Amniotic stem cell (primary cell): ENCODE measurements at regions not wholly inside any gene's neighbourhood (a gene's known extent, or its start where the extent isn't known, plus 50 kb on each side); places are given as distances from the start of the nearest gene placed in this dataset.
"Not testable (repeated sequence)": the region's sequence is repeated elsewhere in the genome, so short reads cannot be mapped to it uniquely, and the experiment has no call there.

ENCODE experiments used
- DNase-seq: peaks from one replicate; lab custom pipeline; 2025; lab: John Stamatoyannopoulos, UW

DNA sequence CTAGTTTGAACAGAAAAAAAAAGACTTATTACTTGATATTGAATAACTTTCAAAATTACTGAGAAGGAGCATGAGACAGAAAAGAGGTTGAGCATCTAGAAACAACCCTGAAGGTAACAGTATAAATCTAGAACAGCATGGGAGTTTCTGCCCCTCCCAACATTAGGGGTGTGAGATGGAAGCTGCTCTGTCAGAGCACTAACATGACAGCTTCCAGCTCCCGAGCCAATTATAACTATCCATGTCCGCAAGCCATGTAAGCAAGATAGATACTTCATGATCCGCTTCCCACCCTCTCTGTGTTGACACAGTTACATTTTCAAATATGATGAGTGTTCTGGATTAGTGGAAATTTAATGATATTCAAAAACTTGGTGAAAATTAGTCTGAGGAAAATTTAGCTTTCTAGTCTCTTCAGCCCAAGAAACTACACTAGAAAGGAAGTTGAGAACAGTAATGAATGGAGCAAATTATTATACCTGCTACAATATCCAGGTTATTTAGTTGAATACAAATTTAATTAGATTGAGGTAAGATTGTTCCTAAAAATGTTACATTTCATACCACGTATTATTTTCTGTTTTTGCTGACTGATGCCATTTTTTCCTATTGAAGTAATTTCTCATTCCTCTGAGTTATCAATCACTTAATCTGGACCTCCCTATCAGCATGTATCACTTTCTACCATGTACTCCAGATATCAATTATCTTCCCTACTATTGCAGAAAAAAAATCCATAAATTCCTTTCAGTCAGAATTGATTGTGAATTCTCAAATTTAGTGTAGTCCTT is 129.3 kb upstream of the SLIT2 start:
- no peak for DNase-seq

DNA sequence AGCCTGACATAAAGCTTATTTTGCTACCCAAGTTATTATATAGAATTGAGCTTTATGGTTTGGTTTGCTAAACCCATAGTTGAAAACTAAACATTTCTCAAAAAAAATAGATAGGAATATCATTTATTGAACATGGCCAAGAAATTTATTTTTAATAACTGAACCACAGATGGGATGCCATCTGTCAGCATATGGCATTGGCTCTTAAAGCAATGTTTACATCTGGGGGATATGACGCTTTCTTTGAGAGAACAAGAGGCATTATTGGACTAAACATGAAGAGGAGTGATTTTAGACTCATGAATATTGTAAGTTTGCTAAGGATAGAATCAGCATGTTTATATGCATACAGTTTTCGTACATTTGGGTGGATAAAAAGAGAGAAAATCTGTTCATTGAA is 132.6 kb upstream of the SLIT2 start:
- no peak for DNase-seq

DNA sequence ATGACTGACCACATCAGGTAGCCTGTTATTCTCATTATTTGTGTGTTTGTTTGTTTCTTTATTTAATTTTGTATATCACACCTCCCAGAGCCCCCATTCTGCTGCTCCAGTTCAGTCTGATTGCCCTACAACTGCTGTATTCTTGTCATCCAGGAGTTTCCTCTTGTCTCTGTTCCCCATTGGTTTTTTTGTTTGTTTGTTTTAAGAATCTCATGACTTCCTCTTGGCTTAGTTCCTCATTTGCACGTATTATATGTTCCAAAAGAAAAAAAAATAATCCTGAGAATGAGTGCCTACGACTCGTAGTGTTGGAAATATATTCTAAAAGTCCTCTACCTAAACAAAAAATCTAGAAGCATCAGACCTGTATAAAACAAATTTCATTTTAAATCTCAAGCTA is 142.3 kb upstream of the SLIT2 start:
- DNase-seq = no peak

DNA sequence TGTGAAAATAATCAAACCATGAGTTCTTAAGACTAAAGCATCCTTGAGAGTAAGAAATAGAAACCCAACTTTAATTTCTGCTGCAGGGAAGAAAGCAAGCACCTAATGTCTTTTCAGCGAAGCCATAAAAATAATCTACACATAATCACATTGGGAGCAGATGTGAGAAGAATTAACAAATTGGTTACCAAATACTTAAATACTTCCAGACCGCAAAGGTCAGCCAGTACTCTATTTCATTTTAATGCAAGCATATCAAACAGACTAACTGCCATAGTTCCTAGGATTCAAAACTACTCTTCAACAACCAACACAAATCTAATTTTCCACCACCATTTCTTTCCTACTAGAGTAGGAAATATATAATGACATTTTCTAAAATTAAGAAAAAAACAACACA is 144.8 kb upstream of the SLIT2 start:
- DNase-seq = no peak

DNA sequence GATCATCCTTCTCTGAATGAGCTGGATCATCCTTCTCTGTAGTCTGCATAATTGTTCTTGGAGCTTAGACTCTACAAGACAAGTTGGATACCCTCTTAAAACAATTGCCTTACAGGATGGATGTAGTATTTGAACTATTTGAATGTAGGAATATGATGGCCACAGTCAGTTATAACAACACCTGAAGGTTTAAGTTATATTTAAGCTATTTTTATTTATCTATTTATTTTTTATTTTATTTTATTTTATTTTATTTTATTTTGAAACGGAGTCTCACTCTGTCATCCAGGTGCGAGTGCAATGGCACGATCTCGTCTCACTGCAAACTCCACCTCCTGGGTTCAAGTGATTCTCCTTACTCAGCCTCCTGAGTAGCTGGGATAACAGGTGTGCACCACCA is 149.9 kb upstream of the SLIT2 start:
- DNase-seq = no peak

DNA sequence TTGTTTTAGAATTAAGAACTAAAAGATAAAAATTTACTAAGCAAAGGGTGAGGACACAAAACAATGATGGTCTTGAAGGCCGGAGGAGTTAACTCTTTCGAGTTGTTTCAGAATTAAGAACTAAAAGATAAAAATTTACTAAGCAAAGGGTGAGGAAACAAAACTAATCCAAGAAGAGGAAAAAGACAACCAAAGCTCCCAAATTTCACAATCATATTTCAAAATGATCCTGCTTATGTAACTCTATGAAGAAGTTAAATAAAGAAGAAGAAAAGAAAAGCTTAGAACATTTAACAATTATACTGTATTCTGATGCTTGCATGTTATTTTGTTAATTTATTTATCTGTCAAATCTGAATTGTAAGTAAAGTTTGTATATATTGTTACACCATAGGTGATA is 154.8 kb upstream of the SLIT2 start:
- DNase-seq = no peak

DNA sequence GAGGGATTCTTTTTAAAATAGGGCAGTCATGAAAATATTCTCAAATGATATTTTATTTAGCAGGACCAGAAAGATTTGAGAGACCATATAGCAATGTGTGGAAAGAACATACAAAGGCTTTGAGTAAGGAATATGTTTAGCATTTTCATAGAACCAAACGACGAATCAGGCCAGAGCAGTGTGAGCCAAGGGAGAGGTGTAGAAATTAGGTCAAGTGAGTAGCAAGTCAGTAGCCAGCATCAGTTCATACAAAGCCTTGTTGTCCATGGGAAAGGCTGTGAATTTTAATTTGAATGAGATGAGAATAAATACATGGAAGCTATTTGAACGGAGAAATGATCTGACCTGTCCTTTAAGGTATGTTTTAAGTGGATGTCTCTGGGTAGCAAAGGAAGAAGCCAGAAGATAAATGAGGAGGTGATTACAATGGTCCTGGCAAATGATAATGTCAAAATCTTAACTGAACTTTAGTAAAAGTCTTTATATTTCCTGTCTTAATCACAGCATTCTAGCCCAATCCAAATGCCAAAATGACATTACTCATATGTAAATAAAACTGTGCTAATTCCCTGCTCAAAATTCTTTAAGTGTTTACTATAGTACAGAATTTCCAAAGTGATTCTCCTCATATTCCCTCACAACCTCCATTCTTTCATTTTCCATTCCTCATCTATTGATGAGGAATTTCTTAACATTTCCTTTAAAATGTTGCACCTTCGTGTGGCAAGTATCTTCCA is 155.7 kb upstream of the SLIT2 start:
- DNase-seq = no peak

DNA sequence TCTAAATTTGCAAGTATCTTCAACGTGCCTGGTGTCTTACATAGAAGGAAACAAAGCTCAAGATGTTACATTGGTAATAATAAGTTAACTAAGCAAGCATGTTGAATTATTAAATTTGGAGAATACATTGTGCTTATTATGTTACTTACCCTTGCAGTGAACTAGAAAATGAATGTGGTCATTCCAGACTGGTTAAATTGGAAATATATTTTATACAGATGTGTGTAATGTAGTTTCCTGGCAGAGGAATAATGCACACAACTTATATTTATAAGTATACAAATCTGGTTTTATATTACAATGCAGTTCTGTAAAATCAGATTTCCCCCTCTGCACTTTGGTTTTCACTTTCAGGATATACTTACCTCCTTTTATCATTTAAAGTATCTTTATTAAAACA is 159.9 kb upstream of the SLIT2 start:
- no peak for DNase-seq

DNA sequence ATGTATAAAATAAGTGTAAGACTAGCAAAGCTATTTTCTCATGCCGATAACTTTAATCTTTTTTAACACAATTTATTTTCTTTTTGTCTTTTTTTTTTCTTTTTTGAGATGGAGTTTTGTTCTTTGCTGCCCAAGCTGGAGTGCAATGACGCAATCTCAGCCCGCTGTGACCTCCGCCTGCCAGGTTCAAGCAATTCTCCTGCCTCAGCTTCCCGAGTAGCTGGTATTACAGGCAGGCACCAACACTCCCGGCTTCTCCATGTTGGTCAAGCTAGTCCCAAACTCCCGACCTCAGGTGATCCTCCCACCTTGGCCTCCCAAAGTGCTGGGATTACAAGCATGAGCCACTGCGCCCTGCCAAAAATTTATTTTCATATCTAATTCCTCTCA is 164.2 kb upstream of the SLIT2 start:
- DNase-seq = no peak

DNA sequence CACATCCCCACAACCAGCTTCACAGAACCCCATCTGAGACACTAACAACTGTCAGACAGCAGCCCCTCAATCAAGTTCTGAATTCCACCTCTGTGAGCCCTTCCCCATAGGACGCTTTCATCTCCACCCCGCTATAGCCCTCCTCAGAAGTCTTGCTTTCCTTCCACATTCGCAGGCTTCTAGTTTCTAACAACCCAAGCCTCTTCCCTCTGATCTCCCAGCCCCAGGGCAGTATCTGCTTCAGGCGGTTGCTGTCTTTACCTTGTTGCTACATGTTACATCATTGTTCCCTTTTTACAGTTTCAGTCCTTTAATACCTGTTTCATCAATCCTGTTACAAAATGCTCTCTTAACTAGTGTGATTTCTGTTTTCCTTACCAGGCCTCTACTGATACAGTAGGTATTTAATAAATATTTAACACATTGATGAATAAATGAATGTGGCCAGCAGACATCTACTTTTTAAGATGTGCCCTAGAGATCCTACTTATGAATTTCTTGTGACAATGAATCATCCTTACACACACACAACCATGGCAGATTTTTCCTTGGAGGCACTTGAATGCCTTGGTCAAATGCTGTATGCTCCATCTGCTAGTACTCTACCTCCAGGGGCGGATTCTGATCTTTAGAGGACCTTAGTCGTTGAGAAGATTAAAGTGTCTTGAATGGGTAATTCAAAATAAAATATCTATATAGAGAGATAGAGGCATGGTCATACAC is 164.7 kb upstream of the SLIT2 start:
- DNase-seq = no peak

DNA sequence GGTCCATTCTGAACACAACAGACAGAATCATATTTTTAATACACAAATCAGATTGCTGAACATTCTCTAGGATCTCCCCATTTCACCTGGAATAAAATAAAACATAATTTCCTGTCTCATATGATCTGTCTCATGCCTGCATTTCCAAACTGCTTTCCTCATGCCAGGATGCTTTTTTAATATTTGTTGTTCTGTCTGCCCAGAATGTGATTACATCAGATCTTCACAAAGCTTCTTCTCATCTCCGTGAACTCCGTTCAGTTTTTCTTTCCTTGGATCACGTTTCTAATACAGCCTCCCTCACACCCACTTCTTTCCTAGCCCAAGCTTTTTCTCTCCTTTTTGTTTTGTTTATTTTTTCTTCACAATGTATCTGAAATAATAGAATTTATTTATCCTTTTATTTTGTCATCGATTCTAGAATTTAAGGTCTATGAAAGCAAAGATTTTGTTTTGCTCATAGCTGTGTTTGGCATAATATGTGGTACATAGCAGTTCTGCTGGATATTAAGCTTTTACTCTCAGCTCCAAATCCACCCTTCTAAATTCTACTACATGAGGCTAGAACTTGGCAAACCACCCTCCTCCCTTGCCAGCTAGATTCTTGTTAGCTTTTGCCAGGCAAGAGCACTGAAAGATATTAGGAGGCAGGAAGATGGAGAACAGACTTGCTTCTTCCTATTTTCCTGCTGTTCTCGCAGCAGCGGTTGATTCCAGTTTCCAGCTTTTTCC is 165.5 kb upstream of the SLIT2 start:
- DNase-seq = no peak

DNA sequence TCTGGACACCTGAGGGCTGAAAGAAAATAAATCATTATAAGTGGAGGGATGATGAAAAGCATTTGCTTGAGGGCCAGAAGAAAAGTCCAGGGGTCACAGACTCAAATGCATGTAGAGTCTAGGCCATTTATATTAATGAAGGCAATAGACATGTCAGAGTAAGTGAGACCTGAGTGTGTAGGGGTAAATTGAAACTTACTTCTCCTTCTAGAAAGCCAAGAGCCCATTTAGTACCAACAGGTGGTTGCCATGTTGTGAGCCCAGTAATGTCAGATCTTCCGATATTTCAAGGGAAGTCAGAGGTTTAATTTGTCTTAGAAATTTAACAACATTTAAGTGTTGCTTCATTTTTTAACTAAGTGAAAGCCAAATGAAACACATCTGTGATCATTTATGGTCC is 166.1 kb upstream of the SLIT2 start:
- no peak for DNase-seq

DNA sequence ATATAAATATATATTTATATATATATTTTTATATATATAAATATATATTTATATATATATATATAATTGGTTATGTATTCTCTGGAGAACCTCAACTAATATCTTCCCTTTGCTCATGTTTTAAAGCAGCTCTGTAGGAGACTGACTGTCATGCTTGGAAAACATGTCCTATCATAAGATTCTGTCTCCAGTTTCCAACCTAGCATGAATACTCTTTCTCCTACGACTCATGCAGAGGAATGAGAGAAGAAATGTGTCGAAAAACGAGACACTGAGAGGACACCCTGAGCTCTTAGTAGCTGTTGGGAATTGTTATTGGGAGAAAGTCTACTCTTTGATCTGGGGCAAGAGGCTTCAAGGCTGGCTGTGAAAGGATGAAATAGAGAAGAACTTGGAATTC is 166.5 kb upstream of the SLIT2 start:
- no peak for DNase-seq

DNA sequence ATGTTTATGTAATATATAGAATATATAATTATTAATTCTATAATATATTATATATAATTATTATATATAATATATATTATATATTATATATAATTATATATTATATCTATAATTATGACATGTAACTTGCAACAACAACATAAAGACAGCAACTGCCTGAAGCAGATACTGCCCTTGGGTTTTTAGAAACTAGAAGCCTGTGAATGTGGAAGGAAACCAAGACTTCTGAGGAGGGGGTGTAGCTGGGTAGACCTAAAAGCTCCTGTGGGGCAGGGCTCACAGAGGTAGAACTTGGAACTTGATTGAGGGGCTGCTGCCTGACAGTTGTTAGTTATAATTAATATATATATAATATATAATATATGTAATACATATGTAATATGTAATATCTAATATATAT is 167.2 kb upstream of the SLIT2 start:
- DNase-seq = no peak

DNA sequence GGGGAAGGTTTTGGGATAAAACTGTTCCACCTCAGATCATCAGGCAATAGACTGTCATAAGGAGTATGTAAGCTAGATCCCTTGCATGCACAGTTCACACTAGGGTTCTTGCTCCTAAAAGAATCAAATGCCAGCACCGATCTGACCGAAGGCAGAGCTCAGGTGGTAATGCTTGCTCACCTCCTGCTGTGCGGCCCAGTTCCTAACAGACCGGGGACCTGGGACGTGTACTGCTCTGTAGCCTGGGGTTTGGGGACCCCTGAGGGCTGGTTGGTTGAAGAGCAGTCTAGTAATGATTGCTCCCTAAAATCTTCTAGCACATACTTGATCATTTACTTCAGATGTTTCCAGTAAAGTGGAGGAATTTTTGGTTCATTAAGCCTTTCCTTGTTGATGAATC is 173.1 kb upstream of the SLIT2 start:
- no peak for DNase-seq

DNA sequence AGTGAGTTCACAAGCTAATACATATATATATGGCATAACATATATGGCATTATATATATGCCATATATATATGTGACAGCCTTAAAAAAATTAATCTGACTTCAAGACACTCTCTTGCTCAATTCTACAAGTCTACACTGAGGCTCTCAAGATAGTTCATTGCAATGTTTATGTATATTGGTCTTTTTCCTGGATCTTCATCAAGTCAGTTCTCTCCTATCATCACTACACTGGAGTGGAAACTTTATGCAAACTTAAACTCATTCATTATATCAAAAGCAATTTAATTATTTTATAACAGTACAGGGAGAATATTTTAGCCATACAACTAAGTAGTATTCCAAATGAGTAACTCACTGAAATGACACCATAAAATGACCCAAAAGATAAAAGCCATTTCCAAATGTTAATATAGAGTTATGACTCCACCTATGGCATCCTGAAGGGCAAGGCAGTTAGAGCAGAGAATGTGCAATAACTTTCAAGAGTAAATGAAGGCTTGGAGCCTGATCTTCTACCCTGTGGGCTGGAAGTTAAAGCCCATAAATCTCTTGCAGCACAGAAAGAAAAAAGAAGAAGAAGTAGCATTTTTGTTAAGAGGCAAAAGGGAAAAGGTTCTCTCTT is 176.3 kb upstream of the SLIT2 start:
- DNase-seq = no peak

DNA sequence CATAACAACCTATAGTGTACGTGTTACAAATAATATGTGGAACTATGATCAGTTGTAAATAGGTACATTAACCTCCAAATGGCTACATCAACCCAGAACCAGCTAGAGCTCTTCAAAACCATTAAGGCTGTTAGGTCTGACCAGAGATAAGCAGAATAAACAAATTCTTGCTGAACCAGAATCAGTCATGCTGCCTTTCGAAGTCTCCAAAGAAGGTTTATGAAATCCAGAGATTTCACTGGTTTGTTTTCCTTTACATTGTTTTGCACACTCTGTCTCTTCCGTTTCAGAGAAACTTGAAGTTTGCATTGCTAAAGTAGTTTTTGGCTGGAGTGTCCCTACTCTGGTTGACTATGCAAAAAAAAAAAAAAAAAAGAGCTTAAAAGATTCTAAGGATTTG is 177.3 kb upstream of the SLIT2 start:
- no peak for DNase-seq

DNA sequence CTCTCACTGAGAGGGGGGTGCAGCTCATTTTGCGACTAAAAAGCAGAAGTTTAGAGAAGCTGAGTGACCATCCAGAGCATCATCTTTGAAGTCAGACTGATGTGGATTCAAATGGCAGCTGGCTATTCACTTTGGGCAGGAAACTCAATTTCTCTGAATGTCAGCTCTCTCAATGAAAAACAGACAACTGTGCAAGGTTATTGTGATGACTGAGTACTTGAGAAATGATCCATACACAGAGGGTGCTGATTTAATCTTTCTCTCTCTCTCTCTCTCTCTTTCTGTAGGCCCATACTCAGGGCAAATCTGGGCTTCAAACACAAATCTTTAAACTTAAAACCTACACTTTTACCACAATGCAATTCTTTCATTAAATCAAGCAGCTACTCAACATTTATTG is 185.8 kb upstream of the SLIT2 start:
- DNase-seq = no peak

DNA sequence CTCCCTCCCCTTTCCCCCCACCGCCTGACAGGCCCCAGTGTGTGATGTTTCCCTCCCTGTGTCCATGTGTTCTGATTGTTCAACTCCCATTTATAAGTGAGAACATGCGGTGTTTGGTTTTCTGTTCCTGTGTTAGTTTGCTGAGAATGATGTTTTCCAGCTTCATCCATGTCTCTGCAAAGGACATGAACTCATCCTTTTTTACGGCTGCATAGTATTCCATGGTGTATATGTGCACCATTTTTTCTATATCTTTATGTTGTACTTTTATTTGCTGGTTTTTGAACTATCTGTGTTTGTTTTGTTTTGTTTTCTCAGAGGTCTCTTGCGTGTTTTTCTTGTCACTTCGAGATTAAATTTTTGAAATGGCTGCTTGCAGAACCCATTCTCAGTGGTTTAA is 188.8 kb upstream of the SLIT2 start:
- DNase-seq = not testable (repeated sequence)

DNA sequence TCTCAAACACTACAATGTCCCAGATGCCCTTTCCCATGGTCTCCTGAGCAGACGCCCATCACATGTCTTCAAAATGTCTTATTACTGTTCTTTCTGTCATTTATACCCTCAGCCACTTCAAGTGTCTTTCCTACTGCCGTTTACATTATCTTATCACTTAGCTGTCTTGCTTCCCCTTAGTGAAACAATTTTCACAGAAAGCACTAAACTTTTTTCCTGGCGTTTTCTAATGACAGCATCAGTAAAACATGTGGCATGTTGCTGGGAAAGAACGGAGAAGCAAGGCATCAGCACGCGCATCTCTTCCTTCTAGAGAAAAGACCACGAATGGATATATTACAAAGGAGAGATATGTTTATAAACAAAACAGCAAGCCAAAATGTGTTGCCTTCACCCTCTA is 189.7 kb upstream of the SLIT2 start:
- no peak for DNase-seq

DNA sequence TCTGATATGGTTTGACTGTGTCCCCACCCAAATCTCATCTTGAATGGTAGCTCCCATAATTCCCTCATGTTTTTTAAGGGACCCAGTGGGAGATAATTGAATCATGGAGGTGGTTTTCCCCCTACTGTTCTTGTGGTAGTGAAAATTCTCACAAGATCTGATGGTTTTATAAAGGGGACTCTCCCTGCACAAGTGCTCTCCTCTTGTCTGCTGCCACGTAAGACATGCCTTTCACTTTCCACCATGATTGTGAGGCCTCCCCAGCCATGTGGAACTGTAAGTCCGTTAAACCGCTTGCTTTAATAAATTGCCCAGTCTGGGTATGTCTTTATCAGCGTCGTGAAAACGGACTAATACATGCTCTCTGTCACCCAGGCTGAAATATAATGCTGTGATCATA is 200.9 kb upstream of the SLIT2 start:
- DNase-seq = no peak

DNA sequence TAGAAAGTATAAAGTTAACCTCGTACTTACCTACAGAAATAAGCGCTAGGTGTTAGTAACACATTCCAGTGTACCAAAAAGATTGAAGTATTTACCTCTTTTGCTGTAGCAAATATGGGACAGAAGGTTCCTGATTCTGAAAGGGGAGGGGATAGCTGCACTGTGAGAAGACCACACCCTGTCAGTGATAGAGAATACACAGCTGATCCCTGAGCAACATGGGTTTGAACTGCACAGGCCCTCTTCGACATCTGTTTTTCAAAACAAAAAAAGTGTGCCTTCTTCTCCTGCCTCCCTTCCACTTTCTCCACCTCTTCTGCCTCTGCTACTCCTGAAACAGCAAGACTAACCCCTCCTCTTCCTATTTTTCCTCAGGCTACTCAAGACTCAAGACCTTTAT is 201.8 kb upstream of the SLIT2 start:
- DNase-seq = no peak
